ENCODE measurements at regions not wholly inside any gene's neighbourhood (a gene's known extent, or its start where the extent isn't known, plus 50 kb on each side); places are given as distances from the start of the nearest gene placed in this dataset.

DNA sequence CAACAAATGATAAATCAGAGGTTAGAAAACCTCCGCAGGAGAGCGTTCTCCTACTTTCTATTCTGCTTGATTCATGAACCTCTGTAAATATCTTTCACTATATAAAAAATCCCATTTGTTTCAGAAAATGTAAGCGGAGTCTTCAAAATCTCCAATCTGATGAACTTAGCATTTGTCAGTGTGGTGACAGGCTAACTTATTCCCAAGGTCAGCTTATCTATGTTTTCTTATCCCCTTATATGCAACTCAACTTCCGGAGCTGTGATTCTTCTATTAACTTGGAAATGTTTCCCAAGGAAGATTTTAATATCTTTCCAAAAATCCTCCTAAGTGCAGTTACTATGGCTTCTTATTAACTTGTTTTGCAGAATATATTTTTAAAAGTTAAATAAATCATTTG, 87.5 kb upstream of the C1QTNF7 start:
- no peak for ATAC-seq
- DNase-seq, result no peak
- Mint-ChIP-seq H3K36me3 (ENCODE audit: insufficient read depth) (no peaks in the 10 kb centered on the region), H3K4me3 (no peak overlapping the region), H3K9me3 (no peaks in the 10 kb centered on the region), H3K27me3 (ENCODE audit: low read depth) (peaks cover 1% of the 10 kb centered on the region), H3K4me1 (ENCODE audit: low read depth) (no peaks in the 10 kb centered on the region)

DNA sequence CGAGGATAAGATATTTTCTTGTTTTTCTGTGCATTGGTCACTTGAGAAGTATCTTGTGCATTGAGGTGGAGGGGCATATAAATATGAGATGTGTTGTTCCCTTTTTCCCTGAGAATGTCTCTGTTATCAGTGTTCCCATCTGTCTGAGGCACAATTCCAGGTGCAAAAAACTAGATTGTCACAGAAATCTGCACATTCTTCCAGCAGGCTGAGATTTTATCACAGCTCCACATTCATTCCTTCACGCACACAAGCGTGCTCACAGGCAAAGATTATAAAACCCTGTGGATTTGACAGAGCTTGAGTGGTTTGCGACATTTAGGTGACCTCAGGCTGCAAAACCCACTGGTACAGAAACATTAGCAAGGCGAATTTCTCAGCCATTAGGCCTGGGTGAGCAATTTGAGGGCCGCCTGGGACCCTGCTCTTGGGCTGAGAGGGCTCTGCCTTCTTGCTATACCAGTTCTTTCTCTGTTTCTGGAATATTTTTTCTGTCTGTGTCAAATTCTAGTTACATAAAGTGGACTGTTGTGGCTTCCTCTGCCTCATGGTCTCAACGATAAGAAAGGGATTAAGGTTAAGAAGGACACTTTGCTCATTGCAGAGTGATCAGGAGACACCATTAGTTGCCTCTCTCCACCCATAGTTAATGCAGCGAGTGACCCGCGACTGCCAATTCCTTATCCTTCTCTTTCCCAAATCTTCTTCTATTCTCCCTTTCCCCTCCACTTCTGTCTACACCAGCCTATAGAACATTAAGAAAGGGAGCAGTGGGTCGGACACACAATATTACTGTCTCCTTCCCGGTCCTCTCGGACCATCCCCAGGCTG, 86.7 kb upstream of the C1QTNF7 start:
- peaks cover 1% of the 10 kb centered on the region for H3K27me3 Mint-ChIP-seq (ENCODE audit: low read depth)
- no peaks in the 10 kb centered on the region for H3K9me3 Mint-ChIP-seq
- DNase-seq (no peak), ATAC-seq (no peak)
- no peak overlapping the region for H3K4me3 Mint-ChIP-seq
- no peaks in the 10 kb centered on the region for H3K4me1 Mint-ChIP-seq (ENCODE audit: low read depth)
- H3K36me3 Mint-ChIP-seq (ENCODE audit: insufficient read depth), result no peaks in the 10 kb centered on the region

DNA sequence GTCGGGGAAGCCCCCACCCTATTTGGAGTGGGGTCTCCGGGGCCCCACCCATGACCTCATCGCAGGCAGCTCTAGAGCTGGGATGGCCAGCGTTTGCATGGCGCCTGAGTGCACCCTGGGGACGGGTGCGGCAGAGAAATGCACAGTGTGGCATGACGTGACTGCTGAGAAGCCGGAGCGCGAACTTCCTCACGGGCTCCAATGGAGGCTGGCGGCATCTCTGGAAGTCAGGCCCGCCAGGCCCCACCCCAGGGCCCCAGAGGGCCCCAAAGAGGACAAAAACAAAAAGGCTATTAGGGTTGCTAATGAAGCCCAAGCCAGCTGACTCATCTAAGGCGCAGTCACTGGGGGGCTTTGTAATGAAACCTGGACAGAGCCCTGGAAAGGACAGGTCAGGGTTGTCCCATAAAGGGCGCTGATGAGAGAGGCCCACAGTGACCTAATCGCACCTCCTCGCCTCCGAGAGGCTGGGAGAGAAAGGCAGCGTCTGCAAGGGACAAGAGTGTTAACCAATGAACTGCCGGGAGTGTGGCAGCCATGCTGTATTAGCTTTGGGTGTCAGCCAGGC, 86.0 kb upstream of the C1QTNF7 start:
- no peaks in the 10 kb centered on the region for H3K4me1 Mint-ChIP-seq (ENCODE audit: low read depth)
- no peak for ATAC-seq

DNA sequence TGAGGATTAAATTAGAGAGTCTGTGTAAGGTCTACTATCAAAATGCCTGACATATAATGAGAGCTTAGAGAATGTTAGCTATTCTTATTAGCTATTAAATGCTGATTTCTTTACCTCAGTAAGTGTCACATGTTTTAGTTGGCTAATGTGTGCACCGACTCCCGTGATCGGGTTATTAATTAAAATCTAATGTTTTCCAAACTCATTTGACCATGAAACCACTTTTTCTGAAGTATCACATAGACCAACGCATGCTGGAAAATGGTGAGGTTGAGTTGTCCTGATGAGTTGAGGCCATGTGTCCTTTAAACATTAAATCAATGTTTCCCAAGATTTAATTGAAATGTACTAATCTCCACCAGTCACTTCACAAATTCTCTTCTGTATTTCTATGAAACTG, 84.8 kb upstream of the C1QTNF7 start:
- ATAC-seq, result no peak
- Mint-ChIP-seq H3K4me1 (ENCODE audit: low read depth) (no peaks in the 10 kb centered on the region), H3K9me3 (no peaks in the 10 kb centered on the region), H3K4me3 (no peak overlapping the region), H3K27me3 (ENCODE audit: low read depth) (peaks cover 1% of the 10 kb centered on the region), H3K36me3 (ENCODE audit: insufficient read depth) (no peaks in the 10 kb centered on the region)
- no peak for DNase-seq

More for the DNA sequence above, 86.0 kb upstream of the C1QTNF7 start:
- Mint-ChIP-seq H3K27me3 (ENCODE audit: low read depth) (peaks cover 1% of the 10 kb centered on the region), H3K36me3 (ENCODE audit: insufficient read depth) (no peaks in the 10 kb centered on the region), H3K9me3 (no peaks in the 10 kb centered on the region), H3K4me3 (no peak overlapping the region)
- DNase-seq, result no peak

DNA sequence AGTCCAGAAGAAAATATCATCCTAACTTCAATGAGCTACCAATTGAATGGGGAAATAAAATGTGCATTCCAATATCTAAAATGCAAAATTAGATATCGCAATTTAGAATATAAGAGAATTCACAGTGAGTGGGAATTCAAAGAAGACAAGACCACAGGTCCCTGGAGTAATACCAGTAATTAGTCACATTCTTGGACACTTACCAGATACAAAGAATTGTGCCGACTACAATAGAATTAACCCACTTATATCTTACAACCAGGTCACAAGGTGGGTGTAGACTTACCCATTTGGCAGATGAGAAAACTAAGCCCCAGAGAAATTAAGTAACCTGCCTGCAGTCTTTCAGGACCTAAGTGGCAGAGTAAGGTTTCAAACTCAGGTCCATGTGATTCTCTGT, 84.3 kb upstream of the C1QTNF7 start:
- Mint-ChIP-seq H3K27me3 (ENCODE audit: low read depth) (peaks cover 1% of the 10 kb centered on the region), H3K36me3 (ENCODE audit: insufficient read depth) (no peaks in the 10 kb centered on the region), H3K4me1 (ENCODE audit: low read depth) (no peaks in the 10 kb centered on the region), H3K9me3 (no peaks in the 10 kb centered on the region), H3K4me3 (no peak overlapping the region)
- ATAC-seq (no peak), DNase-seq (no peak)

DNA sequence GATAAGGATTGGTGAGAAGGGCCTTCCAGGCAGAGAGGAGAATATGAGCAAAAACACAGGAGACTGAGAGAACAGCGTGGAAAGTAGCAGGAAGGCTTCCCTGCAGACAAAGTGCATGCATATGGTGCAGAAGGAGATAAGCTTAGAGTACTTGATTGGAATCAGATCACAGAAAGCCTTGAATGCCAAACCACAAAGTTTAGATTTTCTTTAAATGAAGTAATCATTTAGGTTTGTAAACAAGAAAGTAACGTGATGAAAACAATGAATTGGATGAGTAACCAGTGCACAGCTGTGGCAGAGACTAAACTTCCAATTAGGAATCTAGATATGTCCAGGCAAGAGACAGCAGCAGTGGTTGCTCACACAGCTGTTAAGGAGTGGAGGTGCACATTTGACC, 83.8 kb upstream of the C1QTNF7 start:
- no peak overlapping the region for H3K4me3 Mint-ChIP-seq
- no peaks in the 10 kb centered on the region for H3K4me1 Mint-ChIP-seq (ENCODE audit: low read depth)
- ATAC-seq, result no peak
- peaks cover 1% of the 10 kb centered on the region for H3K27me3 Mint-ChIP-seq (ENCODE audit: low read depth)
- no peaks in the 10 kb centered on the region for H3K9me3 Mint-ChIP-seq
- no peak for DNase-seq
- H3K36me3 Mint-ChIP-seq (ENCODE audit: insufficient read depth), result no peaks in the 10 kb centered on the region

DNA sequence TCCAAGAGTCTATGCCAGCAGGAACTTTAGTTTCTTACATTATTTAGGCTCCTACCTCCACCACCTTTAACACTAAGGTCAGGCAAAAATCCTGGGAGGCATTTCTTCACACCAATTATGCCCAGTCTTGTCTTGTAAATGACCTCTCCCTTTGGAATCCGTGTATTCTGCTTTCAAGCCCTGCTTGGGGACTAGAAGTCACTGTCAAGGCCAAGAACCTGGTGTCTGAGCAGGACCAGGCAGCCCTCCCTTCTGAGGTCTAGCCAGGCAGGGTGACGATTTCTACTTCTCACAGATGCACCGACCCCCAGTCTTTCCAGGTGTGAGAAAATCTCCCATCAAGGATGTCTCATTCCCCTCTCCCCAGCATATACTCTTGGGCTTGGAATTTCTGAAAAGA, 82.7 kb upstream of the C1QTNF7 start:
- DNase-seq, result no peak
- H3K4me1 Mint-ChIP-seq (ENCODE audit: low read depth), result peaks cover 7% of the 10 kb centered on the region
- H3K27me3 Mint-ChIP-seq (ENCODE audit: low read depth), result no peaks in the 10 kb centered on the region
- no peak for ATAC-seq
- H3K9me3 Mint-ChIP-seq, result no peaks in the 10 kb centered on the region
- H3K4me3 Mint-ChIP-seq, result no peak overlapping the region
- no peaks in the 10 kb centered on the region for H3K36me3 Mint-ChIP-seq (ENCODE audit: insufficient read depth)

DNA sequence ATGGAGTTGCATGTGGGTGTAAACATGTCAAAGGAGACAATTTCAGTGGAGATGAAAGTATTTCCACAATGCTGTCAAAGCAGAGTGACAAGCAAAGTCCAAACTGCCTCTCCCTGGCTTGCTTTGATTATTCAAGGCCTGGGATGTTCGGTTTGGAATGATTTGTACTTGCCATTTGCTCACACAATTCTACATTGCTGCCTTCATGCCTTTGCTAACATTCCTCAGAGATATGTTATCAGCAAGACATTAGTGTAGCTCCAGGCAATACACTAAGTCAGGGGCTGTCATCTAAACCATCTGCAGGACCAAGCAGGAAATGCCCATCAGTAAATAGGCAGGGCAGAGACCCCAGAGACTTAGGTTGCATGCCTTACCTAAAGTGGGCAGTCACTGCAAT, 79.6 kb upstream of the C1QTNF7 start:
- Mint-ChIP-seq H3K9me3 (no peaks in the 10 kb centered on the region), H3K27me3 (ENCODE audit: low read depth) (peaks cover 1% of the 10 kb centered on the region), H3K4me3 (no peak overlapping the region), H3K4me1 (ENCODE audit: low read depth) (peaks cover 7% of the 10 kb centered on the region), H3K36me3 (ENCODE audit: insufficient read depth) (no peaks in the 10 kb centered on the region)
- ATAC-seq (no peak), DNase-seq (no peak)

DNA sequence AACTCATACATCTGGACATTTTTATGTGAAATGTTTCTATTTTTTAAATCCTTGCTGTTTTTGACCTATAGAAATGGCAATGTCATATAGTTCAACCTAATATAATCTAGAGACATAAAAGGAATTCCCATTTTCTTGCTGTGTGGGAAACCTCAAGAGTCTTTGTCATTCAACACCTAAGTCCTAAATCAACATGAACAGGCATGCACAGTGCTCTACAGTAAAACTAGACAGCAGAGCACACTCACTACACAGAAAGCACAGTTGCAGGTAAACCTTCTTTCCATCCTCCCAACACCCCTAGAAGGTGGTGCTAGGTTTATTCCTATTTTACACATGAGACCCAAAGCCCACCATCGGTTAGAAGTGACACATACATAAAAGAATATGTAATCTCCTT, 79.1 kb upstream of the C1QTNF7 start:
- Mint-ChIP-seq H3K27me3 (ENCODE audit: low read depth) (peaks cover 1% of the 10 kb centered on the region), H3K4me1 (ENCODE audit: low read depth) (peaks cover 7% of the 10 kb centered on the region), H3K9me3 (no peaks in the 10 kb centered on the region), H3K4me3 (no peak overlapping the region), H3K36me3 (ENCODE audit: insufficient read depth) (no peaks in the 10 kb centered on the region)
- ATAC-seq (no peak), DNase-seq (no peak)

DNA sequence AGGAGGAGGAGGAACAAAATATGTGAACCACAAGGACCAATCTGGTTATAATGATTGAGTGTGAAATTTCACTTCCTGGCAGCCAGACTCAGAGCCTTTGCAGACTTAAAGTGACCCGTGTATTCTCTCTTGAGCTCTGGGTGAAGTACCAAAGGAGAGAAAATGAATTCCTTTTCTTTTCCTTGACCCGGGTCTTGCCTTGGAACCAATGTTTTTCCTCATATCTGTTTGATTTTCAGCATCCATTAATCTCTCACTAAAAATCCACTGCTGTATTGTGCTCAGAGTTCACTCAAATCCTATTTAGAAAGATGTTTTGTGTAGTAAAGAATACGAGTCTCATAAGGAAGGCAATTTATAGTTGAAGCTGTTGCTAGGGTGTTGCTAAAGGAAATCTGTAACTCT, 78.3 kb upstream of the C1QTNF7 start:
- DNase-seq (no peak), ATAC-seq (no peak)
- H3K9me3 Mint-ChIP-seq, result no peaks in the 10 kb centered on the region
- no peaks in the 10 kb centered on the region for H3K36me3 Mint-ChIP-seq (ENCODE audit: insufficient read depth)
- peaks cover 1% of the 10 kb centered on the region for H3K27me3 Mint-ChIP-seq (ENCODE audit: low read depth)
- peaks cover 7% of the 10 kb centered on the region for H3K4me1 Mint-ChIP-seq (ENCODE audit: low read depth)
- H3K4me3 Mint-ChIP-seq, result no peak overlapping the region

DNA sequence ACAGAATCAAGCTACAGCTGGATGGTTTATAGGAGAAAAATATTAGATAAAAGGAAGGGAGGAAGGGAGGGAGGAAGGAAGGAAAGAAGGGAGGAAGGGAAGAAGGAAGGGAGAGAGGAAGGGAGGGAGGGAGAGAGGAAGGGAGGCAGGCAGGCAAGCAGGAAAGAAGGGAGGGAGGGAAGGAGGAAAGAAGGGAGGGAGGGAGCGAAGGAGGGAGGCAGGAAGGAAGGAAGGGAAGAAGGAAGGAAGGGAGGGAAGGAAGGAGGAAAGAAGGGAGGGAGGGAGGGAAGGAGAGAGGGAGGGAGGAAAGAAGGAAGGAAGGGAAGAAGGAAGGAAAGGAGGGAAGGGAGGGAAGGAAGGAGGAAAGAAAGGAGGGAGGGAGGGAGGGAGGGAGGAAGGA, 77.9 kb upstream of the C1QTNF7 start:
- H3K27me3 Mint-ChIP-seq (ENCODE audit: low read depth), result peaks cover 1% of the 10 kb centered on the region
- ATAC-seq (no peak), DNase-seq (no peak)
- H3K9me3 Mint-ChIP-seq, result no peaks in the 10 kb centered on the region
- H3K4me1 Mint-ChIP-seq (ENCODE audit: low read depth), result peaks cover 7% of the 10 kb centered on the region
- H3K4me3 Mint-ChIP-seq, result no peak overlapping the region
- H3K36me3 Mint-ChIP-seq (ENCODE audit: insufficient read depth), result no peaks in the 10 kb centered on the region

DNA sequence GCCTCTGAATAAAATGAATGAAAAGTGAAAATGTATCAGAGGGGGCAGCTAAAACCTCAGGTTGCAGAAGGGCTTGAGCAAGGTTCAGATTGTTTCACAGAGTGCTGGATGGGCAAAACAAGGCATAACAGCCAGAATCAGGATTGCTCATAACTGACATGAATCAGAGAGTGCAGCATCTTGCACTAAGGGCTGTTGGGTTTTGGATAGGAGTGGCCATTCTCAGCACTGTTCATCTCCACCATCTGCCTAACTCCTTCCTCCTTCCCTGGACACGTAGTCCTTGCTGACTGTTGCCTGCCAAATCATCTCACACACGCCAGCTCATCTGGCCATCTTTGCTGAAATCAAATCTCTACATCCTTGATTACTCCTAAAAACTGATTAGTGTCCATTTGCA, 75.3 kb upstream of the C1QTNF7 start:
- Mint-ChIP-seq H3K9me3 (no peaks in the 10 kb centered on the region), H3K36me3 (ENCODE audit: insufficient read depth) (no peaks in the 10 kb centered on the region), H3K4me1 (ENCODE audit: low read depth) (peaks cover 7% of the 10 kb centered on the region), H3K27me3 (ENCODE audit: low read depth) (peaks cover 1% of the 10 kb centered on the region), H3K4me3 (no peak overlapping the region)
- ATAC-seq (no peak), DNase-seq (no peak)

DNA sequence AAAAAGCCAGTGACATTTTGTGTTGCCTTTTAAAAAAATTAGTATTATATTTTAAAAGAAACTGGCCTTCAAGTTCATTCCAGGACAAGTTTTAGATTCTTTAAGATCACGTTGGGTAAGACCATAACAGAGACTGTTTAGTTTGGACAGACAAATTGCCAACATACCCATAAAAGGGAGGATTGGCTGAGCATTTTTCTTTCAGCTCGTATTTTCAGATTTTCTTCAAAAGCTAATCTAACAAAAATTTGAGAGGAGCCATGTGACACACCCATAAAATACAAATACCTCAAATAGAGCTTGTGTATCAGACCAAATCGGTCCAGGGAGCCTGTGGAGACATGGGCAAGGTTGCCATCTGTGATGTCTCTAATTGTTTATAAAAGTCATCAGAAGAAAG, 74.6 kb upstream of the C1QTNF7 start:
- Mint-ChIP-seq H3K4me1 (ENCODE audit: low read depth) (peaks cover 7% of the 10 kb centered on the region), H3K27me3 (ENCODE audit: low read depth) (peaks cover 1% of the 10 kb centered on the region), H3K4me3 (no peak overlapping the region), H3K36me3 (ENCODE audit: insufficient read depth) (no peaks in the 10 kb centered on the region), H3K9me3 (no peaks in the 10 kb centered on the region)
- no peak for DNase-seq
- ATAC-seq, result no peak

DNA sequence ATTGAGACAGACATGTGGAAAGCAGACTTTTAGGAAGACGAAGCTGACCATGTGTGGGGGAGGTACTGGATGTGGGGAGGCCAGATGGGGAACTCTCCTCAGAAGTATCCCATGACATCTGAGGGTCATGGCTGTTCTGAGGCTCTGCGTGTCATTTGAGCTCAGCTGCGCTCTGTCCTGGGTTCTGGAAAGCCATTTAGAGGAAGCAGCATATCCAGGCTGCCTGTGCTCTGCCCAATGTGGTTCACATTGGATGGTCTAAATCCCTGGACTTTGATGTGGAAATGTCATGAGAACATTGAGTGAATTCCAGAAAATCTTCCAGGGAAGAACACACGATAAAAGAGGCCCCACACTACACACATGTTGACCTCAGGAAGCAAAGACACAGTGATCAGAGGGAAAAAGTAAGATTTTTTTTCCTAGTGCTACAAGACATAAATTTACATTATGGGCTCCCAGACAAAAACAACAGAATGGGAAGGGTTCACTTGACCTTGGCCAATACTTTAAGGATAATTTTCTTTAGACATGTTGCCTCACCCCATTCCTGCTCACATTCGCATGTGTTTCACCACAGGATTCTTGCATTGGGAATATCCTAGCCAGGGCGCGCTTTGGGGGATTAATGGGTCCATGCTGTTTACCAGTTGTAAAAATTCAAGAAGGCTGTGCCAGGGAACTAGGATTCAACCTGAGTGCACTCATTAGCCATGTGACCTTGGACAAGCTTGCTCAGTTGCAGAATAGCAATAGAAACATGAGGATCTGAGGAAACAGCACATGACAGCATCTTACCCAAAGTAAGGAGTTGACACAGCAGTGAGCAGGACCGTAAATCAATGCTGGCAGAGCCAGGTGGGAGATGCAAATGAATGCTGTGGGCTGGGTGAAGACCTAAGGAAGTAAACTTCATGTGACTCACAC, 73.2 kb upstream of the C1QTNF7 start:
- Mint-ChIP-seq H3K4me1 (ENCODE audit: low read depth) (peaks cover 2% of the 10 kb centered on the region), H3K27me3 (ENCODE audit: low read depth) (peaks cover 1% of the 10 kb centered on the region), H3K36me3 (ENCODE audit: insufficient read depth) (no peaks in the 10 kb centered on the region), H3K4me3 (no peak overlapping the region), H3K9me3 (peaks cover 4% of the 10 kb centered on the region)
- ATAC-seq, result no peak
- DNase-seq, result no peak
